ENCODE measurements at regions not wholly inside any gene's neighbourhood (a gene's known extent, or its start where the extent isn't known, plus 50 kb on each side); places are given as distances from the start of the nearest gene placed in this dataset.

- TF ChIP-seq, protein P1, sequence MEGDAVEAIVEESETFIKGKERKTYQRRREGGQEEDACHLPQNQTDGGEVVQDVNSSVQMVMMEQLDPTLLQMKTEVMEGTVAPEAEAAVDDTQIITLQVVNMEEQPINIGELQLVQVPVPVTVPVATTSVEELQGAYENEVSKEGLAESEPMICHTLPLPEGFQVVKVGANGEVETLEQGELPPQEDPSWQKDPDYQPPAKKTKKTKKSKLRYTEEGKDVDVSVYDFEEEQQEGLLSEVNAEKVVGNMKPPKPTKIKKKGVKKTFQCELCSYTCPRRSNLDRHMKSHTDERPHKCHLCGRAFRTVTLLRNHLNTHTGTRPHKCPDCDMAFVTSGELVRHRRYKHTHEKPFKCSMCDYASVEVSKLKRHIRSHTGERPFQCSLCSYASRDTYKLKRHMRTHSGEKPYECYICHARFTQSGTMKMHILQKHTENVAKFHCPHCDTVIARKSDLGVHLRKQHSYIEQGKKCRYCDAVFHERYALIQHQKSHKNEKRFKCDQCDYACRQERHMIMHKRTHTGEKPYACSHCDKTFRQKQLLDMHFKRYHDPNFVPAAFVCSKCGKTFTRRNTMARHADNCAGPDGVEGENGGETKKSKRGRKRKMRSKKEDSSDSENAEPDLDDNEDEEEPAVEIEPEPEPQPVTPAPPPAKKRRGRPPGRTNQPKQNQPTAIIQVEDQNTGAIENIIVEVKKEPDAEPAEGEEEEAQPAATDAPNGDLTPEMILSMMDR (IDR thresholded peaks at IDR 0.05; ENCODE audit: low read depth, low read length), result no peak
- TF ChIP-seq POLR2A (IDR thresholded peaks at IDR 0.05; ENCODE audit: extremely low read depth, insufficient read length) (no peak), MYC (IDR thresholded peaks at IDR 0.05; ENCODE audit: low read depth, low read length) (no peak)
Measured at GRCh38 chr13:104071806-104072205, 1005.6 kb upstream of the SLC10A2 start.

Data from NB4 (cell line).